ENCODE measurements at regions not wholly inside any gene's neighbourhood (a gene's known extent, or its start where the extent isn't known, plus 50 kb on each side); places are given as distances from the start of the nearest gene placed in this dataset.

DNA sequence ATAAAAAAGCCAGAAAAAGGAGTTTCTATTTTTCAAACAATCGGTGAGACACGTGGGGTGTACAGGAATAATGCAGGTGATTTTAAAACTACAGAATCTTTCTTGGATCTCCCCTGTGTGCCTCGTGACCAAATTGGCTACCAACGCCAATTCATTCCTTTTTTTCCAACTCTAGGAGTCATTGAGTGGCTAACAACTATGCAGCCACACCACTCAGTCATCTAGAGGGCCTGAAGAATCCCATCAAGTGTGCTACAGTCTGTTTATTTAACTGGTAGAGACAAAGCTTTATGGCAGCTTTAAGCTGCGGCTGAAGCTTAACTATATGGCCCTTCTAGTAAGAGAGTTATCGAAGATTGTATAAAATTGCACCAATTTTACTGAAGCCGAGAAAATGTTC lies 113.1 kb upstream of the NIPBL start:
- no peak for TF ChIP-seq SUZ12 (IDR thresholded peaks at IDR 0.05; ENCODE audit: extremely low read depth, insufficient read depth, insufficient read length)
- TF ChIP-seq ZNF274 (IDR thresholded peaks at IDR 0.05; ENCODE audit: low read depth, low read length): no peak
- no peak for TF ChIP-seq YY1 (IDR thresholded peaks at IDR 0.05; ENCODE audit: insufficient read depth, insufficient read length)
